AML-193 (cell line): ENCODE measurements at regions not wholly inside any gene's neighbourhood (a gene's known extent, or its start where the extent isn't known, plus 50 kb on each side); places are given as distances from the start of the nearest gene placed in this dataset.

Source experiments
- DNase-seq, 2 experiments: peaks; one replicate each; lab custom pipeline; 2025; lab: John Stamatoyannopoulos, UW

DNA sequence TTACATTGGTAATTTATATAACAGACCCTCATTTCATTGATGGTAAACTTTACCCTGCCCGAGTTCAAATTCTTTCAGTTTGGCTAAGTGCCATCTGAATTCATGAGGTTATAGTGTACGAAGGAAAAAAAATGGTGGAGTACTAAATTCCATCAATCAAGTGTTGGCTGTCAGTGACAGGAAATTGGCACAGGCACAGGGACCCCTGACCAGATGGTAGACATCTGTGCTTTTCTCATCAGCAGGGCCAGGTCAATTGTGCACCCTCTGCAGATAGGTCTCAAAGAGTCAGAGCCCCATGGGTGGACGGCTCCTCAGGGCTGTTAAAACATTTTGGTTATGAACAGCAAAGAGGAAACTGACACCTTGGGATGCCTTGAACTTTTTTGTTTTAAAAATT lies 439.2 kb downstream of the SETBP1 start:
- DNase-seq = no peak

DNA sequence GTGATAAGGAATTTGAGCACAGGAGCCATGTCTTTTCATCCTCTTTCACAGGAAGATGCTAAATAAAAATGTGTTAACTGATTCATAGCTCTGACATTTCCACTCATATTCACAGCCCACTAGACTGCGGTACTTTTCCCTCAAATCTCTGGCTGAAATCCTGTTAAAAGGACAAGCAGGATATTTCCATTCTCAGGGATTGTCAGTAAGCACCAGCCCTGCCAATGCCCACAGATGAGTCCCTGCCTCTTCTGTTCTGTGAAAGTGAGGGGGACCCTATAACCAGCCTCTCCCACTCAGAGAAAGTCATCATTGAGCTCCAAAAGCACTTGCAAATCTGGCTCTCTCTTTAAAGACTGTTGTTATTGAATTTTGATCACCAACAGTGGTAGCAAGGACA lies 440.5 kb downstream of the SETBP1 start:
- no peak for DNase-seq

DNA sequence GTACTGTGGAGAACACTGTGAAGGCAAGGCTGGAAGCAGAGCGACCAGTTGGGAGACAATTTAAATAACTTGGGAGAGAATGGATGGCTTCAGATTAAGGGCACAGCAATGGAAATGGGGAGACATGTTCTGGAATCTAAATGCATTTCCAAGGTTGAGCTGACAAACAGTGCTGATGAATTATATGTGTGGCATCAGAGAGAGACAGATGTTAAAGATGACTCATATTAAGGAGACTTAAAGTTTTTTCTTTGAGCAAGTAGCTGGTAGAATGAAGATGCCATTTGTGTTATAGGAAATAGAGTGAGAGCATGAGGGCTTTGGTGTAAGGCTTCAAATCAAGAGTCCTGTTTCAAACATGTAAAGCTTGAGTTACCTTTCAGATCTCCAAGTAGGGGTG lies 441.8 kb downstream of the SETBP1 start:
- no peak for DNase-seq

DNA sequence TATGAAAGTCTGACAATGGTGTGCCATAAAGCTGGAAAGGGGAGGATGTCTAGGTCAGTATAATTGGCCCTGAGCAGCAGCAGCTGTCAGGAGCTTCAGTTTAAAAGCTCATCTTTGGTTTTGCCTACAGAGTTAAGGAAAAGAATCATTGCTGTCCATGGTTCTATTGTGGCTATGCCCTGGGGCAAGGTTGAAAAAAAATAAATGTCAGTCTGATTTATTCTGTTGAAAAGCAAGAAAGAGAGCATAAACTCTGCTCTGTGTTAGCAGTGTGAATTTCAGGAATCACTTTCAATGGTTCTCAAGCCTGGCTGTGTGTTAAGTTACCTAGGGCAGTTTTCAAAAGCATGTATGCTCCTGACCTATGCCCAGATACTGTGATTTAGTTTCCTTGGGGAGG lies 446.7 kb downstream of the SETBP1 start:
- DNase-seq = no peak

DNA sequence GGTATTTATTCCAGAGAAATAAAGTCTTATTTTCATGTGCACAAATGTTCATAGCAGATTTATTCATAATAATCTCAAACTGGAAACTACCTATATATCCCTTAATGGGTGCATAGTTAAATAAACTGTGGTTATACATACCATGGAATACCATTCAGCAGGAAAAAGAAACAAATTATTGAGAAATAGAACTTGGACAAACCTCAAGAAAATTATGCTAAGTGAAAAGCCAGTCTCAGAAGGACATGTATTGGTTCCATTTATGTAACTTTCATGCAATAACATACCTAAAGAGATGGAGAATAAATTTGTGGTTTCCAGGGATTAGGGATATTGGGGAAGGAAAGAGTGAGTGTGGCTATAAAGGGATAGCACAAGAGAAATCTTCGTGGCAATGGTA lies 452.6 kb downstream of the SETBP1 start:
- no peak for DNase-seq

DNA sequence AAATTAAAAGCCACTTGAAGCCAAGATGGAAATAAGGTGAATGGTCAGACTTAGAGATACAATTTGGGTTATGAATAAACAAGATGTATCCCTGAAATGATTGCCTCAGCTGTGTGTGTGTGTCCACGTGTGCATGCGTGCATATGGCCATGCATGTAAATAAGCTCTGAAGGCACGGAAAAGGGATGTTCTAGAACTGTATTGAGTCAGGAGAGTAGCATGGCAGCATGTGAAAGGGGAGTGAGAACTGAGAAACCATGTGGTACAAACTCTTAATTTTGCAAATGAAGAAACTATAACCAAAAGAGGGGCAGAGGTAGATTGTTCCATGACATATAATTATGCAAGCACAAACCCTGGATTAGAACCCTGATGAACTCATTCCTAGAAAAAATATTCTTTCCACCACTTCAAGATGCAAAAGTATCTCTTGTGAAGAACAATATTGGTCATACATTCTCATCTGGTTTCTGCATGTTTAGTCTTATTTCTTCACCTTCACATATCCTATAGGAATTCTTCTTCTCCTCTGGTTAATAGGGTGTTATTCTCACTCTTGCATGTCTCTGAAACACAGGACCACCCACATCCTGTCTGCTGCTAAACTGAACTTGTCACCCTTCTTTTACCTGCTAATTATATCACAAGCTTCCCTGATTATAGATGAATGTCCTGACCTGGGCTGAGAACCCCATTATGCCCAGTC lies 455.8 kb downstream of the SETBP1 start:
- no peak for DNase-seq

DNA sequence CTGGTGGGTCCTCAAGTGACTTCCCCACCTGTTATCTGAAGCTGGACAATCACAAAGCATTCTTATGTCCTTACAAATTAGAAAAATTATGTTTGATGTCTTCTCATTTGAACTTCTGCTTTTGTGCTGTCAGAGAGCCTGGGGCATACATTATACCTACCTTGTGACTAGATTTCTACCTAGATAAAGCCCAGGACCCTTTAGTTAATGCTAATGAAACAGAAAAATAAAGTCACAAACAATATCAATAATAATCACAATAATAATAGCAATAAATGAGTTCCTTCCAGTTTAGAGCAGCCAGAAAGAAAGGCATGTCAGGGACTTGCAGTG lies 456.4 kb downstream of the SETBP1 start:
- no peak for DNase-seq

DNA sequence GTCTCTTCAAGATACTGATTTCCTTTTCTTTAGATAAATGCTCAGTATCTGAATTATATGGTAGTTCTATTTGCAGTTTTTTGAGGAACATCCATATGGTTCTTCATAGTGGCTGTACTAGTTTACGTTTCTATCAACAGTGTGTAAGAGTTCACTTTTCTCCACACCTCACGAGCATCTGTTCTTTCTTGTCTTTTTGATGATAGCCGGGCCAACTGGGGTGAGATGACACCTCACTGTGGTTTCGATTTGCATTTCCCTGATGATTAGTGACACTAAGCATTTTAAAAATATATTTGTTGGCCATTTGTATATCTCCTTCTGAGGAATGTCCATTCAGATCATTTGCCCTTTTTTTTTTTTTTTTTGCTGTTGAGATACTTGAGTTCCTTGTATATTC lies 458.8 kb downstream of the SETBP1 start:
- DNase-seq = no peak

DNA sequence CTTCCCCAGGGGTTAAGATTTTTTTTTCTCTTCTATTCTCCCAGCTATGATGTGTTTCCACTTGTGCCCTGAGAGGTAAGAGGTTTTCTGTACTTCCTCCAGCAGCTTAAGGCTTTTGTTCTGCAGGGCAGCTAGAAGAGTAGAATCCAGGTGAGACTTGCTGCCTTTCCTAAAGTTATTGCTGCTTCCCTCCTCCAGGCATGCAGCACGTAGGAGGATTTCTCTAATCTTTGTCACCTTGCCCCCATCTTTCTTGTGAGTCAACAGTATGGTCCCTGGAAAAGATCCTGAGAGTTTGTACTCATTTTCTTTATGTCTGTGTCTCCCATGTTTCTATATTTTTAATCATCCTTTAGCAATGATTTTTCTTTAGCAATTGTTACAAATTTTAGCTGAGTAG lies 462.2 kb downstream of the SETBP1 start:
- no peak for DNase-seq

DNA sequence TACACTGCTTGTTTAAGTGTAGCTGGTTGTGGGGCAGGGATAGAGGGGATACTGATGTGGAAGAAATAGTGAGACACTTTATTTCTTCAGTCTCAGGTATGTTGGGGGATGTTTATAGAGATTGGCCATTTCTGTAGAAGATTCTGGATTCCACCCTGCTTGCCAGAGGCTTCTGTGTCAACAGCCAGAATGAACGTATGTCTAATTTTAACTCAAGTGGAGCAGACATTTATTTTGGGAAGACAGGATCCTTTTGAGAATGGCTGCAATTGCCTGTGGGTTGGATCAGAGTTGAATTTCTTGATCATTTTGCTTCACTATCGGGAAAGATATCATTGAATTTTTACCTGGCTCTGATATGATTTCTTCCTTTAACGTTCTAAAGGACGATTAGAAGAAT lies 465.6 kb upstream of the SLC14A2 start:
- no peak for DNase-seq

DNA sequence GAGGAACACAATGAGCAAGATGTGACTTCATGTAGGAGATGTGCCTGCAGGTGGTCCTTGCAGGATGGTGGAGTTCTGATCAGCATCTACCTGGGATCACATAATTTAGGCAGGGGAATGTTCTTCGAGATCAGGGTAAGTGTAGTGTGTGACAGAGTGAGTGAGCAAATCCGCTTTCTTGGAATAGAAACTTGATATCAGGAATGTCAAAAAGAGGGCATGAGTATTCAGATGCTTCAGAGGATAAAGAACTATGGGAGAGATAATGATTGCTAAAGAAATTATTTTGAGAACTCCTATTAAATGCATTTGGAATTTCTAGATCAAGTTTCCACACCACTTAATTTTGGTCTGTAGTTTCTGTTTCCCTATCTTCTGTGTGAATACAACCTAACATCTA lies 463.6 kb upstream of the SLC14A2 start:
- DNase-seq = no peak

DNA sequence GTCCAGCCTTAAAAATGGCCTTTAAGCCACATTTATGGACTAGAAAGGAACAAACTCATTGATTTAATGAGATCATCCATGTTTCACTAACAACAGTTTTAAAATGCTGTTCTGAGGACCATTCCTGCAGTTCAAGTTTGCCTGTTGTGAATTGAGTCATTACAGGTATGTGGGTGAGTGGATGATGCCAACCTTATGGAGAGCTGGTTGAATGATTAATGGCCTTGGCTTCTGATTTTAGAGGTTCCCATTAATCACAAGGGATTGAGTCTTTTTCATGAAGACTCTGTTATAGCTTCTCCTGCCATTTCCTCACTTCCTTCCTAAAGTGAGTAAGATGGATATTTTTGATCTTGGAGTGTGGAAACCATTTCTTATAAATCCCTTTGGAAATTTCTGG lies 459.8 kb upstream of the SLC14A2 start:
- no peak for DNase-seq

DNA sequence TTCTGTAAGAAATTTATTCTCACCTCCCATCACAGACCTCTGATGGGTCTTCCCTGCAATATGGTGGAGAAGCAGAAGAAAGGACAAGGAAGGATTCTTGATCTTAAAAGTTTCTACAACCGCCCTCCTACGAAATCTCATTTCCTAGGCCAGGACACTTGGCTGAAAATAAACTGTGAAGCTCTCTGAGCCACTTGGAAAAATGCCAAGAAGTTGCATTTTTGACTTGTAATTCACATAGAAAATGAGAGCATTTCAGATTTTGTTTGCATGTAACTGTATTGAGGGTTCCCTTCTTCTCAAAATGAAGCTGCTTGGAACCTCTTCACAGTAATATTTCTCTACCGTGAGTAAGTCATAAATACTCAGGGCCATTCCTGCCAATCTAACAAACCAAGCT lies 458.3 kb upstream of the SLC14A2 start:
- DNase-seq = no peak

DNA sequence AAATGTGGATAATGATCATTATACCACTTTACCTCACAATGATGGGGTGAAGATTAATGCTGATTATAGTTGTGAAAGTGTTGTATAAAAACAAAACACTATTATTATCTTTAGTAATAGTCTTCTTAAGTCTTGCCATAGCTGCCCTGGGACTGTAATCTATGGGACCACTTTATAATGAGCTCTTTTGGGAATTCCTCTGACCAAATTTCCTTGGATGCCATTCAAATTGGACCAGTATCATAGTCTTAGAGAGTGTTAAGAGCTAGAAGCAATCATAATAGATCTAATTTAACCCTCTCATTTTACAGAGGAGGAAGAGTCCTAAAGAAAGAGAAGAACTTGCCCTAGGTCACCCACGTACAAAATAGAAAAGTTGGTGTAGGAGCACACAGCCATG lies 457.7 kb upstream of the SLC14A2 start:
- DNase-seq = no peak

DNA sequence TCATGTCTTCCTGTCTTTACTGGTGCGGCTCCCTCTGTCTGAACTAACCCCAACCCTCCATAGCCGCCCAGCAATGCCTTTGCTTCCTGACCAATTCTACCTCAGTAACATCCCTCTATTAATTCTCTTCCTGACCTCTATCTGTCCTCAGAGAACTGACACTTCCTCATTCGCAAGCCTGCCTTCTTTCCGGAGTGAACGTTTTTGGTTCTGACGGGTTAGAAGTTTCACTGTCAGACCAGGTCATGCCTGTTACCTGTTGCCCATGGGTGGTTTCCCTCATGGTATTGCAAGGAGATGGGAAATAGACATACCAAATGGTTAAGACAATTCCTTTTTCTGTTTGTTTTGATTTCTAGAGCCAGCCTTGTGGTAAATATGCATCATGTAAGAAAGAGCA lies 453.4 kb upstream of the SLC14A2 start:
- DNase-seq = peak; percentile 2 to 3

DNA sequence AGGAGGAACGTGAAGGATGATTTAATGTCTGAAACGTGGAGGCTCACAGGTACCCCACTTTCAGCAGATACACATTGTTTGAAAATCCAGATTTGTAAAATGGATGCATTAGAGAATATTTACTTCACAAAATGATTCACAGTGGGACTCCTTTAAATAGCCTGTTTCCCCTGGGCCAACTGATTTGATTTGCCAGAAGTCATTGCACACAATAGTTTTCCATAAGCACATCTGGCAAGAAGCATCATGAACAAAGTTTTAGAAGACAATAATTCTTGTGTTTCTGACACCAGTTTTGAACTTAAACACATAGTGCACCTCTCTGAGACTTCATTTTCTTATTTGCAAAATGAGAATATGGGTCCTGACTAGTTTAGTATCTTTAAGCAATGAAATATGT lies 451.4 kb upstream of the SLC14A2 start:
- no peak for DNase-seq

DNA sequence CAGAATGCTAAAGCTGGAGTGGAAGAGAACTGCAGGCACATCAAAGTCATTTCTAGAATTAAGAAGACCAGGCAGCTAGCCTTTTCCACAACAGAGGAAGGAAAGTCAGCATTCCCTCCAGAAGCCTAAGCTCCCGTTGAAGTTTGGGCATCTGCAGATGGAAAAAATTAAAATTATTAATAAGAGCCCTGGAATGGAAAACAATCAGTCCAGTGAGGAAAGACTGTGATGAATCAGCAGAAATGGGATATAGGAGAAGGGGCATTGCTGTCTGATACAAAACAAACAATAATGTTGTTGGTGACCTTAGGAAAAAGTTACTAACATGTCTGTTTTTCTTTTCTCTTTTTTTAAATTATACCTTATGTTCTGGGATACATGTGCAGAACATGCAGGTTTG lies 450.7 kb upstream of the SLC14A2 start:
- no peak for DNase-seq

DNA sequence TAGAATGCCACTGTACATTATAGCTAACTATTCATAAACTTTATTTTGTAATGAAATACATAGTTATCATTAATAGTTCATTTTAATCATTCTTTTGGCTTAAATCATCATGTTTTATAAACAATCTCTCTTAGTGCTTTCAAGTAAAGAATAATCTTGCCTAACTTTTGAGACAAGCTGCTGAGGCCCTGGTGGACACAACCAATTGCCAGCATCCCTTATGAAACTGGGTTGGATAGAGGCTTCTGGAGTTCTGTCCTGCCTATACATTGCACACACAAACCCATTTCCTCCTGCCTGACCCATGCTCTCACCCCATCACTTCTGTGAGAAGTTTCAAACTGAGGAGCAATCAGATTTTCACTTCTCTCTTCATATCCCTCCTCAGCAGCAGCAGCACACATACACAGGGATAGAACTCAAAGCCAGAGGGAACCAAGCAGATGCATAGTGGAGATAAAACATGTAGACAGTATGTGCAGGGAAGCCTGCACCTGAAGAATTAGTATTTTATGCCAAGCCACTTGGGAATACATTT lies 450.0 kb upstream of the SLC14A2 start:
- no peak for DNase-seq

DNA sequence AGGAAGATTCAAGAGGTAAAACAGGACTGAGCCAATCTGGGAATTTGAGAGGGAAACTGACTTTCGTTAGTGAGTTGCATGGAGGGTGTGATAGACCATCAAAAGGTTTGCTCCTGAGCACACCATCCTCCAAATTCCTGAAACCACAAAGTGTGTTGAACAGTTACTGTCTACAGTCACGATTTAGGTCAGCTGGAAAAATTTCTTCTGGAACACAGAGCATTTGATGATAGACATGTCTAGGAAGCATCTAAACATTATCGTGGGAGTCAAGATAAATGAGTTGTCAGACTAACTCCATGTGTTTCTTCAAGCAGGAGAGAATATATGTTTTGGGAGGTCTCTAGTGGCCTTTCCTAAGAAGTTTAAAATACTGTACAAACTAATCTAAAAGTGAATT lies 449.4 kb upstream of the SLC14A2 start:
- DNase-seq = no peak

DNA sequence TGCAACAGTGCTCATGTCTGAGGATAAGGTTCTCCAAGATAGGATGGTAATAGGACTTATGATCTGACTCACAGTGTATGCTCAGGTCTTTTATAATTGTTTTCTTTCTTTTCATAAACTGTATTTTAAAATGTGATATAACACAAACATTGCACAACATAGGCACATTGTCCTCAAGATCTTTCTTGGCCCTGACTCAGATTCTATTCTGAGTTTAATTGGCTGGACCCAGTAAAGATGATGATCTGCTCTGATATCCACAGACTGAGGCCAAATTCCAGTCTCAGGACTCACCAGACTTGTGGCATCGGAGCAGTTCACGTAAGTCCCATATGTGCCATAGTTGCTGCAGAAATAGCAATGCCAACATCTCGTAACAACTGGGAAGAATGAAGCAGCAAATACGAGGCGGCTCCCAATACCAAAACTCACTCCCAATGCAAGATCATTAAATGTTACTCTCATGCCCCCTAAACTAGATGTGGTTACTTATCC lies 448.9 kb upstream of the SLC14A2 start:
- no peak for DNase-seq

DNA sequence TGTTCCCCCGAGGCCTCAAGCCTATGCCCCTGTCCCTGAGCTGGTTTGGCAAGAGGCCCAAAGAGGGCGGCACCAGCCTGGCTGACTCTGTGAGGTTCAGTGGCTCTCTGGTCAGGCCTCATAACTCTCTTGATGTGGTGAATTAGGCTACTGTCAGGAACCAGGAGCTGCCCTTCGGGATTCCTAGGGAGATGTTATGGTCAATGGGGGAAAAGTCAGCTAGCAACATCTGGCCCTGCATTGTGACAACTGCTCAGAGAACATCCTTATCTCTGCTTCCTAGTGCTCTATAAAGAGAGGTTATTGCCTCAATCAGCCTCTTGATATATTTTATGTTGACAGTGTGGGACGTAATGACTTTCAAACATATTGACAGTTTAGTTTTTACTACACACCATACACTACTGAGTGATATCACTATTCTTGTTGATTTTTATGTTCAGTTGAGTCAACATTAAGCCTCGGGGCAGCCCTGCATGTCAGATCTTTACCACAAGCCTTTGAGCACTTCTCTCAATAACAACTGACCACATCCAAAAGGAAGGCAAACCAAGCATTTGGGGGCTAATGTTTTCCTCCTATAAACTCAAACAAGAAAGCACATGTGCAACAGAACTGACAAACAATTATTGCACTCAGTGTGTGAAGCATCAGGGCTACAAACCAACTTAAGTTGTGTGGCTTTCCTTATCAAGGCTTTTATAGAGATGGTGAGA lies 448.3 kb upstream of the SLC14A2 start:
- DNase-seq = no peak

DNA sequence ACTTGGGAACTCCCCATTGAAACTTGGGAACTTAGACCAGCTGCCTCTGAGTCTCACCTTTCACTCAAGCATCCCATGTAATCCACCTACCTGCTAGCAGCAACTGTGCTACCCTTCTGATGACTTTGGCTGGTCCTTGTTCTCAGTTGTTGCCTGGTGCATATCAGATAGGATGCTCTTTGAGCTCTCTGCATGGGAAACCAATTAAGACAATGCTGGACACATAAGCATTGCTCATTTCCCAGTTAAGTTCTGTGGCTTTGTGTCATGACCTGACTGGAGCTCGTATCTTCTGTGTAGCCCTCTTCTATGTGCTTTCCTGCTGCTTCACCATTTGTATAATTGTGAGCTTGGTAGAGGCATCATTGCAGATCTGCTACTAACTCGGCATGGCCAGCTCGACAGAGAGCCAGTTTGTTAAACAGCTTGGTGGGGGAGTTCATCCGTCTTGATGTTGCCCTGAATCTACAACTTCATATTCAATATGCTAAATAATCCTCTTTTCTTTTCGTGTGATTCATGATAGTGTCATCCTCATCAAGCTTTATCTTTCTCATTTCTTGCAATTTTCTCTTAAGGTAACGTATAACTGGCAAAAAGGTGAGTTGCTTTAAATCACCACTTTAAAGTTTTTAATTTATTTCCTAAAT lies 447.5 kb upstream of the SLC14A2 start:
- DNase-seq = no peak
